GM12875 (cell line): ENCODE measurements at regions not wholly inside any gene's neighbourhood (a gene's known extent, or its start where the extent isn't known, plus 50 kb on each side); places are given as distances from the start of the nearest gene placed in this dataset.

Experiments
- H3K4me3 ChIP-seq: one replicate; pipeline ENCODE4 v1.5.1; 2011; ENCODE audit warnings: low read depth, low read length, control low read depth
- CTCF ChIP-seq: IDR thresholded peaks from 2 replicates; pipeline ENCODE4 v1.5.1; 2011; ENCODE audit warnings: low read depth, mild to moderate bottlenecking, control low read depth, inconsistent platforms, low read length, moderate library complexity, borderline replicate concordance; ENCODE audit not compliant: insufficient read depth

- no peak overlapping the region for H3K4me3 ChIP-seq
- TF ChIP-seq CTCF: no peak
Measured at GRCh38 chr5:136892000-136892399, 526.7 kb upstream of the TRPC7 start.

GRCh38 chr5:136891175-136891972, 526.0 kb upstream of the TRPC7 start:
- H3K4me3 ChIP-seq: no peak overlapping the region

DNA sequence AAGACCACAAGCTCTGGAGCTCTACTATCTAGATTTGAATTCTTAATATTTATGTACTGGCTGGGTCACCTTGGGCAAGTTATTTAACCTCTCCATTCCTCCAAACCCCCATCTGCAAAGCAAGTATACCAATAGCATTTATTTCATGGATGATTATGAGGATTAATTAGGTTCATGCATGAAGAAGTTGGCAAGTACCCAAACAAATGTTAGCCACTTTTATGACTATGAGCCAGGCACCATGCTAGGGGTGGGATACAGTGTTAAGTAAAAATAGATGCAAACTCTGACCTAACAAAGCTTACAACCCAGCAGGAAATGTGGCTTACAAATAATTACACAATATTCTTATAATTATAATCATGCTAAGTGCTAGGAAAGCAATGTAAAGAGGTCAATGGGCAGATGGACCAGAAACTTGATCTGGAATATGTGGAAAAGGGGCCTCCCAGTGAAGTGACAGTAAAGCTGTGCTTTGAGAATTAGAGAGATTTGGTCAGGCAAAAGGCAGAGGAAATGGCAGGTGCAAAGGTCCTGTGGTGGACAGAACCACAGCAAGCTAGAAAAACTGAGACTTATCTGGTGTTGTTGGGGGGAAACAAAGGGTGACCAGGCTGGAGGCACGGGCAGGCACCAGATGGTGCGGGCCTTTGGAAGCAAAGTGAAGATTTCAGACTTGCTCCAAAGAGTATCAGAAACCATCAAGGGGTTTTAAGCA, 525.2 kb upstream of the TRPC7 start:
- no peak for TF ChIP-seq CTCF
- H3K4me3 ChIP-seq: no peak overlapping the region

More at GRCh38 chr5:136891175-136891972, 526.0 kb upstream of the TRPC7 start:
- TF ChIP-seq CTCF: no peak

- TF ChIP-seq CTCF: no peak
- H3K4me3 ChIP-seq: no peak overlapping the region
Measured at GRCh38 chr5:136886608-136887007, 521.3 kb upstream of the TRPC7 start.

DNA sequence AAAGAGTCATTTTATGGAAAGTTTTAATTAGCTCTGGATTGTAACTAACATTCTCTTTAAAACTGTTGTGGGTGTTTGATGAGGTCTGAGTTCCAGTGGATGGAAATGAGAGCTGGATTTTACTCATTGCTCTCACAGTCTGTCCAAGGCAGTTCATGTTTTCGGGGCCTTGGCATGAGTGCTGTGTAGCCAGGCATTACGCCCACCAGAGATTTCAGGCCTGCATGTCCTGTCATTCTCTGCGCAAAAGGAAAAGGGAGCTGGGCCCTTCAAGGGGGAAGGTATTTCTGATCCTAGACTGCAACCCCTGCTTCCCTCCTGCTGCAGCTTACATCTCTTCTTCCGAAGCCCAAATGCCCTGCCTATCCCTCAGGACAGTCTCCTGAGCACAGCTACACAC, 499.6 kb upstream of the TRPC7 start:
- TF ChIP-seq CTCF: no peak
- H3K4me3 ChIP-seq: no peak overlapping the region

DNA sequence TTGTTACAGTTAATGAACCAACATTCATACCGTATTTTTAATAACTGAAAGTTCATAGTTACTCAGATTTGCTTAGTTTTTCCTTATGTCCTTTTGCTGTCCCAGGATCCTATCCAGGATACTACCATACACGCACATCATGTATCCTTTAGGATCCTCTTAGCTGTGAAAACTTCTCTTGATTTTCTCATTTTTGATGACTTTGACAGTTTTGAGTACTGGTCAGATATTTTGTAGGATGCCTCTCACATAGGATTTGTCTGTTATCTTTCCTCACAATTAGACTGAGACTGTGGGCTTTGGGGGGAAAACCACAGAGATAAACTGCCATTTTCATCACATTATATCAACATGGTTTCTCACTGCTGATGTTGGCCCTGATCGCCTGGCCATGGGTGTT, 491.3 kb upstream of the TRPC7 start:
- no peak for TF ChIP-seq CTCF
- H3K4me3 ChIP-seq: no peak overlapping the region

GRCh38 chr5:136853971-136854370, 488.6 kb upstream of the TRPC7 start:
- no peak overlapping the region for H3K4me3 ChIP-seq
- no peak for TF ChIP-seq CTCF
